ENCODE measurements at regions not wholly inside any gene's neighbourhood (a gene's known extent, or its start where the extent isn't known, plus 50 kb on each side); places are given as distances from the start of the nearest gene placed in this dataset.

DNA sequence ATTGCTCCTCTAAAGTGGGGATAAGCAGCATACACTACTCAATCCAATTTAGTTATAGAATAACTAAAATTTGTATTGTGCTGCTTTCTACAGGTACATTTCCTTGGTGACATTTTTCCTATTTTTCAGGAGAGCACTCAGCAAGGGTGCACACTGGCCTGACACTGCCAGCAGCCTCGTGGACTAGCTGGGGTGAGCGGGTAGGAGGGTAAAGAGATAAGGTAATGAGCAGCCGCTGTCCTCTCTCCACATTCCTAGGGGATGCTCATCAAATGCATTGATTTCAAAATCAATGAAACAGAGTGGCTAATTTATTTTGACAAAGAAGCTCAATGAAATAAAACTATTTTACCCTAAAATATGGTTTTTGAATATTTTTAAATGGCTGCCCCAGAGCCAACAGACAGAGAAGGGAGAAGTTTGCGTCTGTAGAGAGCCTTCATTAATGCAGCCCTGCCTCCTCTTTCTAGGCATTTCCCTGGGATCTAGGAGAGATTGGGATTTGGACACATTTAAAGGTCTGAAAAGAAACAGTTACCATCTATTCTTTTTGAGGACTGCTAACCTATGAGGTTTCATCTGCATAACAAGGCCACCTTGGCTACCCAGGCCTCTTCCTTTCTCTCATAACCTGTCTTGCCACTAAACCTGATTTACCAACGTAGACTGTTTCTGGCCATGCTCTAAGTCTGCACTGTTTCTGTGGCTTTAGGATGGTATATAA, 561.0 kb downstream of the IPMK start:
- TF ChIP-seq, protein P1, sequence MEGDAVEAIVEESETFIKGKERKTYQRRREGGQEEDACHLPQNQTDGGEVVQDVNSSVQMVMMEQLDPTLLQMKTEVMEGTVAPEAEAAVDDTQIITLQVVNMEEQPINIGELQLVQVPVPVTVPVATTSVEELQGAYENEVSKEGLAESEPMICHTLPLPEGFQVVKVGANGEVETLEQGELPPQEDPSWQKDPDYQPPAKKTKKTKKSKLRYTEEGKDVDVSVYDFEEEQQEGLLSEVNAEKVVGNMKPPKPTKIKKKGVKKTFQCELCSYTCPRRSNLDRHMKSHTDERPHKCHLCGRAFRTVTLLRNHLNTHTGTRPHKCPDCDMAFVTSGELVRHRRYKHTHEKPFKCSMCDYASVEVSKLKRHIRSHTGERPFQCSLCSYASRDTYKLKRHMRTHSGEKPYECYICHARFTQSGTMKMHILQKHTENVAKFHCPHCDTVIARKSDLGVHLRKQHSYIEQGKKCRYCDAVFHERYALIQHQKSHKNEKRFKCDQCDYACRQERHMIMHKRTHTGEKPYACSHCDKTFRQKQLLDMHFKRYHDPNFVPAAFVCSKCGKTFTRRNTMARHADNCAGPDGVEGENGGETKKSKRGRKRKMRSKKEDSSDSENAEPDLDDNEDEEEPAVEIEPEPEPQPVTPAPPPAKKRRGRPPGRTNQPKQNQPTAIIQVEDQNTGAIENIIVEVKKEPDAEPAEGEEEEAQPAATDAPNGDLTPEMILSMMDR (conservative IDR thresholded peaks at IDR 0.05; ENCODE audit: low read depth, low read length): no peak
- no peak for TF ChIP-seq EZH2 (IDR thresholded peaks at IDR 0.05; ENCODE audit: borderline replicate concordance, low read depth, low read length, poor library complexity, severe bottlenecking)
